ENCODE measurements at regions not wholly inside any gene's neighbourhood (a gene's known extent, or its start where the extent isn't known, plus 50 kb on each side); places are given as distances from the start of the nearest gene placed in this dataset.

GRCh38 chrX:110944311-110944750 is 148.7 kb upstream of the CHRDL1 start:
- intact Hi-C loops (cut with micrococcal nuclease) (no loop called here), dilution Hi-C loops (cut with HindIII; ENCODE audit: low sequenced_read_pairs, unreplicated experiment) (no loop called here), in situ Hi-C loops (cut with MboI; ENCODE audit: low sequenced_read_pairs) (no loop called here)
- BruUV-seq (replicated peaks), result no TSS peak
- WGBS, 2 experiments (ENCODE audit: extremely low coverage in 2 of 2, insufficient read length in 1 of 2), result 20% methylated on average over 1 of the region's 25 CpGs; no CpG with 5 or more reads in 1 of the 2 experiments
- no peak overlapping the region for H3K4ac ChIP-seq (ENCODE audit: low read depth, low read length)
- H2AK5ac ChIP-seq (ENCODE audit: low read depth, low read length), result no peak overlapping the region
- H3K18ac ChIP-seq (ENCODE audit: low read depth, low read length), result no peak overlapping the region
- H4K5ac ChIP-seq (ENCODE audit: low read depth, low read length), result no peak overlapping the region
- POLR2A ChIA-PET (ENCODE audit: unreplicated experiment), result no interaction called here
- H3K23ac ChIP-seq (ENCODE audit: low read depth, low read length), result no peak overlapping the region
- H2BK15ac ChIP-seq (ENCODE audit: low read depth, low read length), result no peak overlapping the region
- H3K27me3 ChIP-seq (ENCODE audit: control insufficient read depth, insufficient read depth, low read length), result peaks cover 13% of the 10 kb centered on the region
- H2AFZ ChIP-seq (replicated peaks; ENCODE audit: low read length, poor library complexity), result peak overlapping the region; percentile 46
- no peak overlapping the region for H3K9ac ChIP-seq (ENCODE audit: low read depth, low read length)
- no peak overlapping the region for H3K14ac ChIP-seq (replicated peaks; ENCODE audit: low read depth, low read length)
- no peak overlapping the region for H2BK120ac ChIP-seq (ENCODE audit: low read depth, low read length)
- H3K36me3 ChIP-seq (ENCODE audit: control insufficient read depth, insufficient read depth, low read length), result no peaks in the 10 kb centered on the region
- no peak overlapping the region for H2BK5ac ChIP-seq (ENCODE audit: low read depth, low read length, poor library complexity, severe bottlenecking)
- no peaks in the 10 kb centered on the region for H3K4me1 ChIP-seq (ENCODE audit: control insufficient read depth, insufficient read depth, low read length)
- no peak overlapping the region for H3K4me3 ChIP-seq (ENCODE audit: insufficient read depth, low read depth, low read length)
- DNase-seq (no peak), ATAC-seq (ENCODE audit: low read depth) (no peak)
- H3K9me3 ChIP-seq (ENCODE audit: control insufficient read depth, insufficient read depth, low read length), result no peaks in the 10 kb centered on the region
- no peaks in the 10 kb centered on the region for H3K79me1 ChIP-seq (ENCODE audit: low read depth in 1 of 2, low read length in 2 of 2)
- H2BK20ac ChIP-seq (ENCODE audit: low read depth, low read length), result no peak overlapping the region
- H2AK9ac ChIP-seq (replicated peaks; ENCODE audit: low read depth, low read length, poor library complexity), result no peak overlapping the region
- no peaks in the 10 kb centered on the region for H3K9me1 ChIP-seq (ENCODE audit: insufficient read depth, low read length)
- H4K91ac ChIP-seq (ENCODE audit: insufficient read depth, low read depth, low read length), result no peak overlapping the region
- no peak overlapping the region for H3K4me2 ChIP-seq (ENCODE audit: low read depth, low read length)
- H4K8ac ChIP-seq (ENCODE audit: low read depth in 2 of 2, low read length in 2 of 2), result no peak overlapping the region
- no peak overlapping the region for H3K56ac ChIP-seq (ENCODE audit: extremely low read depth, insufficient read depth, low read length)
- CTCF ChIA-PET, result no interaction called here
- no peak for TF ChIP-seq SMC3 (IDR thresholded peaks at IDR 0.05; ENCODE audit: low read depth, low read length)
- no peak for TF ChIP-seq BHLHE40 (IDR thresholded peaks at IDR 0.05; ENCODE audit: low read depth, low read length)
- TF ChIP-seq MAFK (IDR thresholded peaks at IDR 0.05; ENCODE audit: low read depth, low read length), result no peak
- TF ChIP-seq CHD1 (IDR thresholded peaks at IDR 0.05; ENCODE audit: low read depth, low read length), result no peak
- no peak for TF ChIP-seq POLR2A (IDR thresholded peaks at IDR 0.05; ENCODE audit: low read depth, low read length)
- no peak for TF ChIP-seq MXI1 (IDR thresholded peaks at IDR 0.05; ENCODE audit: borderline replicate concordance, low read depth, low read length)
- no peak for TF ChIP-seq CEBPB (IDR thresholded peaks at IDR 0.05; ENCODE audit: low read depth, low read length)
- no peak for TF ChIP-seq USF2 (IDR thresholded peaks at IDR 0.05; ENCODE audit: low read depth, low read length)
- TF ChIP-seq MAZ (IDR thresholded peaks at IDR 0.05; ENCODE audit: borderline replicate concordance, low read depth, low read length), result no peak
- TF ChIP-seq RCOR1 (IDR thresholded peaks at IDR 0.05; ENCODE audit: insufficient replicate concordance, low read length), result no peak
- TF ChIP-seq NFE2L2 (IDR thresholded peaks at IDR 0.05; ENCODE audit: low read depth, low read length), result no peak
- TF ChIP-seq RAD21 (IDR thresholded peaks at IDR 0.05; ENCODE audit: low read length), result no peak
- TF ChIP-seq ELK1 (IDR thresholded peaks at IDR 0.05; ENCODE audit: borderline replicate concordance, low read depth, low read length), result no peak
- TF ChIP-seq CTCF (conservative IDR thresholded peaks at IDR 0.05; ENCODE audit: low read depth, low read length), result no peak
- TF ChIP-seq RFX5 (IDR thresholded peaks at IDR 0.05; ENCODE audit: low read depth, low read length), result no peak
- no peaks in the 10 kb centered on the region for H4K20me1 ChIP-seq (ENCODE audit: insufficient read depth, low read length)
- no peak overlapping the region for H3K27ac ChIP-seq (ENCODE audit: insufficient read depth, low read length)
